PC-3 (cell line): ENCODE measurements at regions not wholly inside any gene's neighbourhood (a gene's known extent, or its start where the extent isn't known, plus 50 kb on each side); places are given as distances from the start of the nearest gene placed in this dataset.

Experiments used
- EZH2phosphoT487 ChIP-seq: fragments of 300-600 bp; sonication (generic); IDR thresholded peaks from 2 replicates; pipeline ENCODE4 v1.6.1; 2018; ENCODE audit warnings: mild to moderate bottlenecking, antibody characterized with exemption, low read length, borderline replicate concordance
- TF ChIP-seq, protein P1 (sequence below): fragments of 300-600 bp; sonication (generic); conservative IDR thresholded peaks from 2 replicates; pipeline ENCODE4 v1.5.1; 2017; ENCODE audit warnings: antibody characterized with exemption, low read depth, mild to moderate bottlenecking, low read length

DNA sequence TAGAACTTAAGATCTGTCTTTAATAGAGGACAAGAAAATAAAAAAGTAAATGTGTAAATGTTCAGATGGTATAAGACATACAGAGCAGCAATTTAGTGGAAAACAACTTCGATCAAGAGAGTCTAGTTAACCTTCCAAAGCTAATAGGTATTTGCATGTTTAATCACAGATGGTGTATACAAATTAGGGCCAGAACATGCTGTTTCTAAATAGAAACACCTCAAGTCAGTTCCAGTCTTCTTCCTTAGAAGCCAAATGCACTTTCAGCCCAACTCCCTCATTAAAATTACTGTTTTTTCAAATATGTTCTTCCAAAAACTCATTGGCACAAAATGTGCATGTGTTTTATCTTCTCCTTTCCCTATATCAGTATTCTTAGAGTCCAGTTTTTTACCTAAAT is 604.4 kb downstream of the SLC6A15 start:
- TF ChIP-seq, protein P1, sequence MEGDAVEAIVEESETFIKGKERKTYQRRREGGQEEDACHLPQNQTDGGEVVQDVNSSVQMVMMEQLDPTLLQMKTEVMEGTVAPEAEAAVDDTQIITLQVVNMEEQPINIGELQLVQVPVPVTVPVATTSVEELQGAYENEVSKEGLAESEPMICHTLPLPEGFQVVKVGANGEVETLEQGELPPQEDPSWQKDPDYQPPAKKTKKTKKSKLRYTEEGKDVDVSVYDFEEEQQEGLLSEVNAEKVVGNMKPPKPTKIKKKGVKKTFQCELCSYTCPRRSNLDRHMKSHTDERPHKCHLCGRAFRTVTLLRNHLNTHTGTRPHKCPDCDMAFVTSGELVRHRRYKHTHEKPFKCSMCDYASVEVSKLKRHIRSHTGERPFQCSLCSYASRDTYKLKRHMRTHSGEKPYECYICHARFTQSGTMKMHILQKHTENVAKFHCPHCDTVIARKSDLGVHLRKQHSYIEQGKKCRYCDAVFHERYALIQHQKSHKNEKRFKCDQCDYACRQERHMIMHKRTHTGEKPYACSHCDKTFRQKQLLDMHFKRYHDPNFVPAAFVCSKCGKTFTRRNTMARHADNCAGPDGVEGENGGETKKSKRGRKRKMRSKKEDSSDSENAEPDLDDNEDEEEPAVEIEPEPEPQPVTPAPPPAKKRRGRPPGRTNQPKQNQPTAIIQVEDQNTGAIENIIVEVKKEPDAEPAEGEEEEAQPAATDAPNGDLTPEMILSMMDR = no peak
- TF ChIP-seq EZH2phosphoT487 = no peak
